HAP-1 (cell line): ENCODE measurements at regions not wholly inside any gene's neighbourhood (a gene's known extent, or its start where the extent isn't known, plus 50 kb on each side); places are given as distances from the start of the nearest gene placed in this dataset.
"Not testable (repeated sequence)": the region's sequence is repeated elsewhere in the genome, so short reads cannot be mapped to it uniquely, and the experiment has no call there.

ENCODE experiments used
- DNase-seq, 2 experiments: peaks; one replicate each; pipeline ENCODE4 v3.0.0-alpha.2; 2016 to 2020; ENCODE audit warnings: low spot score in 2 of 2
- H3K27me3 ChIP-seq: fragments of 250-450 bp; sonication (Bioruptor Pico); 2 replicates; pipeline ENCODE4 v1.5.1; 2020; ENCODE audit warnings: low read depth, mild to moderate bottlenecking, moderate library complexity
- H3K36me3 ChIP-seq: fragments of 250-450 bp; sonication (Bioruptor Pico); replicated peaks from 2 replicates; pipeline ENCODE4 v1.5.1; 2020; ENCODE audit warnings: mild to moderate bottlenecking
- H3K4me1 ChIP-seq: fragments of 250-450 bp; sonication (Bioruptor Pico); 2 replicates; pipeline ENCODE4 v1.5.1; 2020; ENCODE audit warnings: mild to moderate bottlenecking
- H3K4me3 ChIP-seq: fragments of 250-450 bp; sonication (Bioruptor Pico); 2 replicates; pipeline ENCODE4 v1.5.1; 2020; ENCODE audit warnings: mild to moderate bottlenecking, moderate library complexity
- H3K9me3 ChIP-seq: fragments of 250-450 bp; sonication (Bioruptor Pico); 2 replicates; pipeline ENCODE4 v1.5.1; 2020; ENCODE audit warnings: mild to moderate bottlenecking, moderate library complexity
- in situ Hi-C: fragments of 300-500 bp; cut with MboI; formaldehyde crosslinking; loops from 3 replicates; pipeline ENCODE4 v1.14.3; 2020; ENCODE audit warnings: low sequenced_read_pairs, inconsistent platforms, mixed read lengths

- no peak for DNase-seq
- Histone ChIP-seq H3K36me3 (no peaks in the 10 kb centered on the region), H3K9me3 (no peaks in the 10 kb centered on the region), H3K27me3 (no peaks in the 10 kb centered on the region), H3K4me1 (no peaks in the 10 kb centered on the region; the same call in 1 of the 2 replicates), H3K4me3 (no peak overlapping the region)
- in situ Hi-C loops, result no loop called here
Measured at GRCh38 chr18:28760299-28760698, 583.4 kb upstream of the CDH2 start.

- Histone ChIP-seq H3K4me3 (no peak overlapping the region), H3K4me1 (no peaks in the 10 kb centered on the region), H3K36me3 (no peaks in the 10 kb centered on the region), H3K9me3 (no peaks in the 10 kb centered on the region), H3K27me3 (no peaks in the 10 kb centered on the region)
- no peak for DNase-seq
- in situ Hi-C loops, result no loop called here
Measured at GRCh38 chr18:28757466-28758008, 580.6 kb upstream of the CDH2 start.

DNA sequence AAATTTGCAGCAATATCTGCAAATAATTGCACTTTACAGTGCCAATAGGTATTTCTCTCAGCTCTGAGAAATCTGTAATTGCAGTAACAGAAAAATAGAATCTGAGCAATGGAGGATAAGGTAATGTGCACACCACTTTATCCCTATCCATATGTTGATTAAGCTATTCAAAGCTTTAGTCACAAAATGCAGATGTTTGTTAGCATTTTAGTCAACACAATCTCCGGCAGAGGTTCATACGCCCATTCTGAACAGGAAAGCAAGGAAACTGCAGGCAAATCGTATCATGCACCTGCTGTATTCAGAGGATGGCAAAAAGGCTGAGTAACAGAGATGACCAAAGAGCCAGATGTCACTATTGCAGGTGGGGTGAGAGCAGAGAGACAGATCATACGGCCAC, 566.2 kb upstream of the CDH2 start:
- Histone ChIP-seq H3K4me3 (no peak overlapping the region), H3K36me3 (no peaks in the 10 kb centered on the region), H3K4me1 (peaks cover 4% of the 10 kb centered on the region), H3K9me3 (no peaks in the 10 kb centered on the region), H3K27me3 (no peaks in the 10 kb centered on the region)
- DNase-seq, result peak; percentile 16 to 42
- in situ Hi-C loops, result no loop called here

GRCh38 chr18:28740575-28740974, 563.6 kb upstream of the CDH2 start:
- Histone ChIP-seq H3K27me3 (no peaks in the 10 kb centered on the region), H3K9me3 (no peaks in the 10 kb centered on the region), H3K4me1 (peaks cover 4% of the 10 kb centered on the region), H3K4me3 (no peak overlapping the region), H3K36me3 (no peaks in the 10 kb centered on the region)
- no peak for DNase-seq
- in situ Hi-C loops, result no loop called here

DNA sequence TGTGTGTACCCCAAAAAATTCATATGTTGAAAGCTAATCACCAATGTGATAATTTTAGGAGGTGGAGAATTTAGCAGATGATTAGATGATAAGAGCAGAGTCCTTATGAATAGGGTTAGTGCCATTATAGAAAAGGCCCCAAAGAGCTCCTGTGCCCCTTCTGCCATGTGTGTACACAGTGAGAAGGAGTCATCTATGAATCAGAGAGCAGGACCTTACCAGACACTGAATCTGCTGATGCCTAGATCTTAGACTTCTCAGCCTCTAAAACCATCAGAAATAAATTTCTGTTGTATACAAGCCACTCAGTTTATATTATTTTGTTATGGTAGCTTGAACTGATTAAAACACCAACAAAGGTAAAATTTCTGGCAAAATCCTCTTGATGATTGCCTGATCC, 560.0 kb upstream of the CDH2 start:
- no peak for DNase-seq
- in situ Hi-C loops, result no loop called here

DNA sequence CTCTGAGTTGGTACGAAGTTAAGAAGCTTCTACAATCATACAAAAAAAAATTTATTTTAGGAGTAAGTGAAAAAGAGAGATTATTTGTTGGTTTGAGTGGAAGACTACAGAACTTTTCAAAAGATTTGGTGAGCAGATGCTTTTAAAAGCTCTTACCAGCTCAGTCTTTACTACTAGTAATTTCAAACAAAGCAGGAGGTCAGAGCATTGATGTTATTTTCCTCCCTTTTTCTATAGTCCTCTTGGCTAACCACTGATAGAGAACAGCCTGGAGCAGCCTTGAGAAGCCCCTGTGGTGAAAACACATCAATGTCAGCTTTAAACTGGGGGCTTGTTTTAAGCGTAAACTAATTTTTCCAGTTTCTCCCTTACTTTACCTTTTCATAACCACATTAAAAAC, 559.3 kb upstream of the CDH2 start:
- Histone ChIP-seq H3K36me3 (no peaks in the 10 kb centered on the region), H3K27me3 (no peaks in the 10 kb centered on the region), H3K4me1 (no peaks in the 10 kb centered on the region), H3K9me3 (no peaks in the 10 kb centered on the region), H3K4me3 (no peak overlapping the region)
- in situ Hi-C loops, result no loop called here
- no peak for DNase-seq

More for the DNA sequence above, 560.0 kb upstream of the CDH2 start:
- no peaks in the 10 kb centered on the region for H3K4me1 ChIP-seq
- H3K36me3 ChIP-seq, result no peaks in the 10 kb centered on the region
- no peaks in the 10 kb centered on the region for H3K27me3 ChIP-seq
- H3K9me3 ChIP-seq, result no peaks in the 10 kb centered on the region
- H3K4me3 ChIP-seq, result no peak overlapping the region

DNA sequence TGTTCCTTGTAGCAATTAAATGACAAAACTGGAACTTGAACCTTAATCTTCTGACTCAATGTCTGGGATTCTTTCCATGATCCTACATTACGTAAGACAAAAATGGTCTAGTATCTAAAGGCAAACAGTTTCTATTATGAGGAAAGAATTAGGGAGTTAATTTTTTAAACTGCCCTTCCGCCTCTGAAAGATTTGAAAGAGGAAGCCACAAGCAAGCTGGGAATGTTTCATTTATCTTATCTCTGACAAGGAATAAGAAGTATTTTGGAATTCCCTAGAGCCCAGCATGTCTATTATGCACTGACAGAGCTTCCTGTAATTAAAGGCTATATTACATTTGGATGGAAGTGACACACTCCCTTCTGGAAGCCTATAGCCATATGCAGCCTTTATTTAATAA, 558.8 kb upstream of the CDH2 start:
- in situ Hi-C loops, result no loop called here
- no peak for DNase-seq
- H3K36me3 ChIP-seq, result no peaks in the 10 kb centered on the region
- H3K4me3 ChIP-seq, result no peak overlapping the region
- H3K27me3 ChIP-seq, result no peaks in the 10 kb centered on the region
- no peaks in the 10 kb centered on the region for H3K9me3 ChIP-seq
- H3K4me1 ChIP-seq, result no peaks in the 10 kb centered on the region

DNA sequence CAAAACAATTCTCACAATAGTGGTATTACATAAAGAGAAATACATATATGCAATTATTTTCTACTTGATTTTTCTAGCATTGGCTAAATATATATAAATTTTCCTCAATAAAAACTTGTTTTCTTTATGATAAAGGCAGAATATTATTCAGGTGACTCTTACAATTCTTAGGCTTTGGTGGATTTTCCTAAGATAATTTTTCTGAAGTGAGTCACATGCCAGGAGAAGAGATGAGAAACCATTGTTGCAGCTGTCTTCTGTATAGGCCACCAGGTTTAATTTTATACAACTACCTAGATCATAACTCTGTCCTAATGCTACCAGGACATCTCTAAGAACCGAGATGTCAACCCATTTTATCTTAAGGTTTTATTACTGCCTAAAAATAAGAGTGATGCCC, 552.4 kb upstream of the CDH2 start:
- Histone ChIP-seq H3K36me3 (no peaks in the 10 kb centered on the region), H3K4me1 (0 out of 2 replicates have a peak, but pooled peaks cover 2% of the 10 kb centered on the region), H3K9me3 (no peaks in the 10 kb centered on the region), H3K4me3 (no peak overlapping the region), H3K27me3 (no peaks in the 10 kb centered on the region)
- DNase-seq, result no peak
- in situ Hi-C loops, result no loop called here

GRCh38 chr18:28728891-28729290, 552.0 kb upstream of the CDH2 start:
- in situ Hi-C loops, result no loop called here
- 0 out of 2 replicates have a peak, but pooled peaks cover 2% of the 10 kb centered on the region for H3K4me1 ChIP-seq
- H3K4me3 ChIP-seq, result no peak overlapping the region
- no peak for DNase-seq
- H3K36me3 ChIP-seq, result no peaks in the 10 kb centered on the region
- H3K9me3 ChIP-seq, result no peaks in the 10 kb centered on the region
- no peaks in the 10 kb centered on the region for H3K27me3 ChIP-seq

DNA sequence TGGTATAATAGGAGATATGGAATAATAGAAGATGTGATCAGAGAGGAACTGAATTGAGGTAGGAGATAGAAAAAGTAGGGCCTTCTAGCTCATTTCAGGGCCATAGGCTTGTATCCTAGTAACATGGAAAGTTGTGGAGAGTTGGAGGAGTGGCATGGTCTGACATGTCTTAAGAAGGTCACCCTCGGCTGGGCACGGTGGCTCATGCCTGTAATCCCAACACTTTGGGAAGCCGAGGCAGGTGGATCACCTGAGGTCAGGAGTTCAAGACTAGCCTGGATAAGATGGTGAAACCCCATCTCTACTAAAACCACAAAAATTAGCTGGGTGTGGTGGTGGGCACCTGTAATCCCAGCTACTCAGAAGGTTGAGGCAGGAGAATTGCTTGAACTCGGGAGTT, 550.3 kb upstream of the CDH2 start:
- H3K4me1 ChIP-seq, H3K9me3 ChIP-seq, in situ Hi-C loops, H3K27me3 ChIP-seq, H3K36me3 ChIP-seq, DNase-seq, H3K4me3 ChIP-seq: not testable (repeated sequence)

- no peak overlapping the region for H3K4me3 ChIP-seq
- no peaks in the 10 kb centered on the region for H3K36me3 ChIP-seq
- no peaks in the 10 kb centered on the region for H3K9me3 ChIP-seq
- no peak for DNase-seq
- H3K4me1 ChIP-seq, result 0 out of 2 replicates have a peak, but pooled peaks cover 4% of the 10 kb centered on the region
- no peaks in the 10 kb centered on the region for H3K27me3 ChIP-seq
- in situ Hi-C loops, result no loop called here
Measured at GRCh38 chr18:28725876-28726275, 548.9 kb upstream of the CDH2 start.

DNA sequence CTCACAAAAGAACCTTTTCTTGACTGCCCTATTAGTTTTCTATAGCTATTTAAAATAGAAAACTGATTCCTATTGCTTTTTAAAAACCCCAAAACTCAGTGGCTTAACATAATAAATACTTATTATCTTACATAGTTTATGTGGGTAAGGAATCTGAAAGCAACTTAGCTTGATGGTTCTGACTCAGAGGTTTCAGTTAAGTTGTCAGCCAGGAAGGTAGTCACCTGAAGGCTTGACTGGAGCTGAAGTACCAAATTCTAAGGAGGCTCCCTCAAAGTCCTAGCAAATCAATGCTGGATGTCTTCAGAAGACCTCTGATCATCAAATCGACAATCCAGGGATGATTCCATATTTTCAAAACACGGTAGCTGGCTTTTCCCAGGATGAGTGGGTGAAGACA, 546.6 kb upstream of the CDH2 start:
- in situ Hi-C loops, result no loop called here
- H3K4me1 ChIP-seq, result 0 out of 2 replicates have a peak, but pooled peaks cover 4% of the 10 kb centered on the region

DNA sequence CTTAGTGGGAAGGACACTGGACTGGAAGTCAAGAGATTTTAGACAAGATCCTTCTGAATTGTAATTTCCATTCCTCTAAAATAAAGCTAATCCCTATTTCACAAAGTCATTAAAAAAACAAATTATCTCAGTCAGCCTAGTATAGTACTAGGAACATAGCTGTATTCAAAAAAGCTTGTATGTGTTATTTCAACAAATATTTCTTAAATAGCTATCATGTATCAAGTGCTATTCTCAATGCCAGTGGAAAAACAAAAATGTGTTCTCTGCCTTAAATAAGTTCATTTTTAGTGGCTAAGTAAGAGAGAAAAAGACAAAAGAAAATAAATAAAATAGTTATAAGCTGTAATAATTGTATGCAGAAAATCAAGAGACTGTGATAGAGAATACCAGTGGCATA, 541.8 kb upstream of the CDH2 start:
- Histone ChIP-seq H3K4me1 (0 out of 2 replicates have a peak, but pooled peaks cover 3% of the 10 kb centered on the region), H3K27me3 (no peaks in the 10 kb centered on the region), H3K9me3 (no peaks in the 10 kb centered on the region), H3K4me3 (no peak overlapping the region), H3K36me3 (no peaks in the 10 kb centered on the region)
- no peak for DNase-seq
- in situ Hi-C loops, result no loop called here

More for the DNA sequence above, 546.6 kb upstream of the CDH2 start:
- Histone ChIP-seq H3K9me3 (no peaks in the 10 kb centered on the region), H3K4me3 (no peak overlapping the region), H3K36me3 (no peaks in the 10 kb centered on the region), H3K27me3 (no peaks in the 10 kb centered on the region)
- no peak for DNase-seq

DNA sequence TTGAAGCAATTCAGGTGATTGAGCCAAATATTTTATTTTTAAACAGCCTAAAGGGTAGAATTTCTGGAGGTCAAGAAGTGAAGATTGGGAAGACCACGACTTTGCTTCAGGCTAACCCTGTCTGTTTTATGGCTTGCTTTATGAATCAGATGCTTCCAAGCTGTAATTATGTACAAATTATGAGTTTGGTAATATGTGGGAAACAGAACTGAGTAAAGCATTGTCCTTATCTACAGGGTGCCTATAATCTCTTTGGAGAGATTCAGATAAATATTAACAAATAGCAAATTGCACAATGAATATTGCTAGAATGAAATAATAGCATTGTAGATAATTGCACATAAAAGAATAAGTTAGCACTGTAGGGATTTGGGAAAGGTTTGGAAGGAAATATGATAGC, 539.4 kb upstream of the CDH2 start:
- no peaks in the 10 kb centered on the region for H3K27me3 ChIP-seq
- no peaks in the 10 kb centered on the region for H3K9me3 ChIP-seq
- DNase-seq, result no peak
- no peak overlapping the region for H3K4me3 ChIP-seq
- H3K4me1 ChIP-seq, result peaks cover 2% of the 10 kb centered on the region; the same call in 1 of the 2 replicates
- in situ Hi-C loops, result no loop called here
- no peaks in the 10 kb centered on the region for H3K36me3 ChIP-seq

DNA sequence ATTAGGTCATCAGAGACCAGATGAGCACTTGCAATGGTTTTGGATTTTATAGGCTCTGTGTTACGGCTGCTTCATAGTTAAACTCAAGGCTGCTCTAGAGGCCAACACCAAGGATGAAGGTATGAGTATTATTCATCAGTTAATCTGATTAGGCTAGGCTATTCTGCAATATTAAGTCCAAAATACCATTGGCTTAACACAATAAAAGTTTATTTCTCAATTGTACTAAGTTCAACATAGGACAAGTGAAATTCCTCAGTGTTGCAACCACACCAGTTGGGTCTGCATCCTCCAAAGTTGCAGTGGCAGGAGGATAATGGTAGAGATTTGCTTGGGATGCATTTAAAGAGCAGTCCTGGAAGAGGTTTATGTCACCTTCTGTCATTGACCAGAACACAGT, 538.3 kb upstream of the CDH2 start:
- no peaks in the 10 kb centered on the region for H3K36me3 ChIP-seq
- peaks cover 5% of the 10 kb centered on the region for H3K4me1 ChIP-seq
- H3K9me3 ChIP-seq, result no peaks in the 10 kb centered on the region
- H3K4me3 ChIP-seq, result no peak overlapping the region
- no peak for DNase-seq
- in situ Hi-C loops, result no loop called here
- no peaks in the 10 kb centered on the region for H3K27me3 ChIP-seq
